Gastroesophageal sphincter (tissue), 3 donors: ENCODE measurements at regions not wholly inside any gene's neighbourhood (a gene's known extent, or its start where the extent isn't known, plus 50 kb on each side); places are given as distances from the start of the nearest gene placed in this dataset.

Experiments used
- CTCF ChIP-seq, 4 experiments: fragments of 200-600 bp in 2 of 4; fragments of 450-650 bp in 2 of 4; sonication (generic) in 1 of 4; IDR thresholded peaks; one replicate each; pipeline ENCODE4 v1.5.1; 2017 to 2019; ENCODE audit warnings: antibody characterized with exemption in 4 of 4, mild to moderate bottlenecking in 2 of 4, moderate library complexity in 2 of 4
- EP300 ChIP-seq: sonication (generic); formaldehyde crosslinking; IDR thresholded peaks from one replicate; pipeline ENCODE4 v1.6.1; 2017; ENCODE audit warnings: antibody characterized with exemption, mild to moderate bottlenecking
- POLR2A ChIP-seq, 2 donors: fragments of 450-650 bp; IDR thresholded peaks; one replicate each; pipeline ENCODE4 v1.6.1; 2017; ENCODE audit warnings: antibody characterized with exemption in 2 of 2, mild to moderate bottlenecking in 2 of 2, moderate library complexity in 1 of 2

GRCh38 chr16:63426275-63426870, 1390.1 kb upstream of the CDH8 start:
- TF ChIP-seq CTCF (IDR thresholded peaks at IDR 0.05) (no peak), POLR2A (IDR thresholded peaks at IDR 0.05) (no peak), EP300 (no peak)
